ENCODE measurements at regions not wholly inside any gene's neighbourhood (a gene's known extent, or its start where the extent isn't known, plus 50 kb on each side); places are given as distances from the start of the nearest gene placed in this dataset.
A peak's percentile ranks its signal among the peaks of the same experiment; 100 is the strongest.
"Not testable (repeated sequence)": the region's sequence is repeated elsewhere in the genome, so short reads cannot be mapped to it uniquely, and the experiment has no call there.

DNA sequence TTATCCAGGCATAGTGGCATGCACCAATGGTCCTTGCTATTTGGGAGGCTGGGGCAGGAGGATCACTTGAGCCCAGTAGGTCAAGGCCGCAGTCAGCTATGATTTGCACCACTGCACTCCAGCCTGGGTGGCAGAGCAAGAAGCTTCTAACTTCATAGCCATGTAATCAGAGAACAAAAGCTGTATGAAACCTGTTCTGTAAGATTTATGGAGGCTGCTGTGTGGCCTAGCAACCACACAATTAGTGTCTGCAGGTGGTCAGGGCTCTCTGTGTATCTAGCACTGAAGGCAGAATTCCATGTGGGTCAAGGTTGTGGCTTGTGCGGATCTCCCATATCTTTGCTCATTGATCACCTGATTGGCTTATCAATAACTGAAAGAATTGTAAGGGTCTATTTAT lies 221.5 kb upstream of the FOXK1 start:
- TF ChIP-seq POLR2A (IDR thresholded peaks at IDR 0.05; ENCODE audit: low read depth, low read length): no peak
- FAIRE-seq (no peak), DNase-seq (ENCODE audit: insufficient read length, low spot score) (no peak)

- FAIRE-seq: no peak
- no peak for DNase-seq (ENCODE audit: insufficient read length, low spot score)
- no peak for TF ChIP-seq POLR2A (IDR thresholded peaks at IDR 0.05; ENCODE audit: low read depth, low read length)
These were observed 220.6 kb upstream of the FOXK1 start for GRCh38 chr7:4461531-4461930.

- no peak for TF ChIP-seq POLR2A (IDR thresholded peaks at IDR 0.05; ENCODE audit: low read depth, low read length)
- DNase-seq (ENCODE audit: insufficient read length, low spot score): no peak
These were observed 213.6 kb upstream of the FOXK1 start for GRCh38 chr7:4468320-4469102.

GRCh38 chr7:4470246-4470645 lies 211.8 kb upstream of the FOXK1 start:
- FAIRE-seq (no peak), DNase-seq (ENCODE audit: insufficient read length, low spot score) (no peak)
- TF ChIP-seq POLR2A (IDR thresholded peaks at IDR 0.05; ENCODE audit: low read depth, low read length): no peak

More at GRCh38 chr7:4468320-4469102, 213.6 kb upstream of the FOXK1 start:
- FAIRE-seq: no peak

DNA sequence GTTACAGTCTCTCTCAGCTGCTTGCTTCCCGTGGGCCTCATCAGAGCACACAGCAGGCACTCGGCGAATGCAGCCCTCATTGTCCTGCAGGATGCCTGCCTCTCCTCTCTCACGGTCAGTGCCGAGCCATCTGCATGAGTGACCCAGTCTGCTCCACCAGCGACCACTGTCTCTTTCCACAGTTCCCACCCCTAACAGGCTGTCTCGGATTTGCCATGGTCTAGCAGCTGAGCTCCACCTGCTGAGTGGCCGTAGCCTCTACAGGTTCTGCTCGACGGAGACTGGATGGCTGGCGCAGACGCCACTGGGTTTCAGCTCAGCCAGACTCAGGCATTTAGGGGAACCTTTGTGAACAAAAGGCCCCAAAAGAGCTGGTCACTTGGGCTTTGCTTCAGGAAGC lies 209.4 kb upstream of the FOXK1 start:
- DNase-seq (ENCODE audit: insufficient read length, low spot score) (no peak), FAIRE-seq (no peak)
- no peak for TF ChIP-seq POLR2A (IDR thresholded peaks at IDR 0.05; ENCODE audit: low read depth, low read length)

DNA sequence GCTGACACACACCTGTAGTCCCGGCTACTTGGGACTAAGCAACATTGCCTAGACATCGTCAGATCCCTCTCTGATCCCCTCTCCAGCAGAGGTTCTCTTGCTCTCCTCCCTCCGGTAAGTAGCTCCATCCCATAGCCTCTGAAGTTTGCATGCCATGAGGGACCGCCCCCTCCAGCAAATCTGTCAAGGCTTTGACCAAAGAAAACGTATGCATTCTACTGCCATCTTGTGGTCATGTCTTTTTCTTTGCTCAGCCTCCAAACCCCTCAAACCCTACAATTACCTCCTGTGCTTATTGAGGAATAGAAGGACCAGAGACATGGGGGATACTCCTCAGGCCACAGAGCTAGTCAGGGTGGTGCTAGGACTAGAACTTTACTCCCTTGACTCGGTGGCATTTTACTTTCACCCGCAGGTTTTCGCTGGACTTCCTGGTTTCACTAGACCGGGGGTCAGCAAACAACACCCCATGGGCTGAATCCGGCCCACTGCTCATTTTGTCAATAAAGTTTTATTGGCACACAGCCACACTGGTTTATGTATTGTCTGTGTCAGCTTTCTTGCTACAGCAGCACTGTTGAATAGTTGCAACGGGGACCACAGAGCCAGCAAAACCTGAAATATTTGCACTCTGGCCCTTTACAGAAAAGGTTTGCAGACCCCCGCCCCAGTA lies 202.6 kb upstream of the FOXK1 start:
- no peak for TF ChIP-seq POLR2A (IDR thresholded peaks at IDR 0.05; ENCODE audit: low read depth, low read length)
- FAIRE-seq: peak; percentile 69
- DNase-seq (ENCODE audit: insufficient read length, low spot score): peak; percentile 82

GRCh38 chr7:4480131-4480530 lies 202.0 kb upstream of the FOXK1 start:
- not testable (repeated sequence) for DNase-seq (ENCODE audit: insufficient read length, low spot score); FAIRE-seq

DNA sequence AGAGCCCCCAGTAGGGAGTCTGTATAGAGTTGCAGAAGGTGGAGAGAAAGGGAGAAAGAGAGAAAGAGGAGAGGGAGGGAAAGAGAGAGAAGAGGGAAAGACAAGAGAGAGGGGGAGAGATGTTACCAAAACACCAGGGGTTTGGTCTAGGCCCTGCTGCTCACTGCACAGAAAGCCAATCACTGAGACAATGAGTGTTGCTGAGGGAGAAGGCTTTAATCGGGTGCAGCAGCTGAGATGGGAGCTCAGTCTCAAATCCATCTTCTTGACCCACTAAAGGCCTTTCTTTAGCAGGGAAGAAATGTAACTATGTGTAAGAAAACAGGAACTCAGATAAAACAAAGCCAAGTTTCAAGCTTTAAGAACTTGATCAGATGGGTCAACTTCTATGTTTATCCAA lies 198.2 kb upstream of the FOXK1 start:
- DNase-seq (ENCODE audit: insufficient read length, low spot score) (no peak), FAIRE-seq (no peak)
- TF ChIP-seq POLR2A (IDR thresholded peaks at IDR 0.05; ENCODE audit: low read depth, low read length): no peak

GRCh38 chr7:4484545-4484944 lies 197.6 kb upstream of the FOXK1 start:
- no peak for TF ChIP-seq POLR2A (IDR thresholded peaks at IDR 0.05; ENCODE audit: low read depth, low read length)
- FAIRE-seq: no peak

GRCh38 chr7:4486907-4487306 lies 195.2 kb upstream of the FOXK1 start:
- no peak for TF ChIP-seq POLR2A (IDR thresholded peaks at IDR 0.05; ENCODE audit: low read depth, low read length)
- DNase-seq (ENCODE audit: insufficient read length, low spot score) (no peak), FAIRE-seq (no peak)

More at GRCh38 chr7:4484545-4484944, 197.6 kb upstream of the FOXK1 start:
- DNase-seq (ENCODE audit: insufficient read length, low spot score): no peak

DNA sequence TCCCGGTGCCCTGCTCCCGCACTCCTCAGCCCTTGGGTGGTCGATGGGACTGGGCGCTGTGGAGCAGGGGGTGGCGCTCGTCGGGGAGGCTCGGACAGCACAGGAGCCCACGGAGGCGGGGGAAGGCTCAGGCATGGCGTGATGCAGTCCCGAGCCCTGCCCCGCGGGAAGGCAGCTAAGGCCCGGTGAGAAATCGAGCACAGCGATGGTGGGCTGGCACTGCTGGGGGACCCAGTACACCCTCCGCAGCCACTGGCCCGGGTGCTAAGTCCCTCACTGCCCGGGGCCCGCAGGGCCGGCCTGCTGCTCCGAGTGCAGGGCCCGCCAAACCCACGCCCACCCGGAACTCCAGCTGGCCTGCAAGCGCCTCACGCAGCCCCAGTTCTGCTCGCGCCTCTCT lies 185.2 kb upstream of the FOXK1 start:
- not testable (repeated sequence) for FAIRE-seq; DNase-seq (ENCODE audit: insufficient read length, low spot score)

DNA sequence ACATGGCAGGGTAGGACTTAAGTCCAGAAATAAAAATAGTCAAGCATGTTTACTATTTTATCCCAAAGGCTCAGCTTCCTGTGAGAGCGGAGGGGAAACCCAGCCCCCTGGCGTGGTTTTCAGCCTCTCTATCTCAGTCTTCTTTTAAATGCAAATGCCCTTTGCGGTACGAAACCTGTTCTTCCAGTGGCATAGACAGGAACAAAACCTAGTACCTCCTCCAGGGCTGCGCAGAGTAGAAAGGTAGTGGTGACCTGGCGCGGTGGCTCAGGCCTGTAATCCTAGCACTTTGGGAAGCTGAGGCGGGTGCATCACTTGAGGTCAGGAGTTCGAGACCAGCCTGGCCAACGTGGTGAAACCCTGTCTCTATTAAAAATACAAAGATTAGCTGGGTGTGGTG lies 181.3 kb upstream of the FOXK1 start:
- no peak for DNase-seq (ENCODE audit: insufficient read length, low spot score)
- TF ChIP-seq POLR2A (IDR thresholded peaks at IDR 0.05; ENCODE audit: low read depth, low read length): no peak
- FAIRE-seq: no peak

DNA sequence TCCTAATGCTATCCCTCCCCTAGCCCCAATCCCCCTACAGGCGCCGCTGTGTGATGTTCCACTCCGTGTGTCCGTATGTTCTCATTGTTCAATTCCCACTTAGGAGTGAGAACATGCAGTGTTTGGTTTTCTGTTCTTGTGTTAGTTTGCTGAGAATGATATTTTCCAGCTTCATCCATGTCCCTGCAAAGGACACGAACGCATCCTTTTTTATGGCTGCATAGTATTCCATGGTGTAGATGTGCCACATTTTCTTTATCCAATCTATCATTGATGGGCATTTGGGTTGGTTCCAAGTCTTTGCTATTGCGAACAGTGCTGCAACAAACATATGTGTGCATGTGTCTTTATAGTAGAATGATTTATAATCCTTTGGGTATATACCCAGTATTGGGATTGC lies 174.2 kb upstream of the FOXK1 start:
- not testable (repeated sequence) for FAIRE-seq; DNase-seq (ENCODE audit: insufficient read length, low spot score)

DNA sequence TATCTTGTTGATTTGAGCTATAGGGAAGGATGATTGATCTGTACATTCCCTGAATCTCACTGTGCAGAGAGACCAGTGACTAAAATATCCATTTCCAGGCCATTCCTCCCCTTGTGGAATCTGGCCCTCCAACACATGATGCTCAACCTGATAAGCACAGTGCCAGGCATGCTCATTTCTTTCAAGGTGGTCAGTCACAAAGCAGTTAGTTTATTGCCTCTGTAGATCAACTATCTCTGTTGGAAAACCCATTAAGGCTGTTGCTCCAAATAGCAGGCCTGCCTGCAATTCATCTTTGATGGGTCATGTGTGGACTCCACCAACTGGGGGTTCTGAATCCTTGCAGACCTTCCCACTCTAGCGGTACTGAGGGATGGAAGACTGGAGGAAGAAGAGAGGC lies 168.6 kb upstream of the FOXK1 start:
- FAIRE-seq (no peak), DNase-seq (ENCODE audit: insufficient read length, low spot score) (no peak)
- TF ChIP-seq POLR2A (IDR thresholded peaks at IDR 0.05; ENCODE audit: low read depth, low read length): no peak

DNA sequence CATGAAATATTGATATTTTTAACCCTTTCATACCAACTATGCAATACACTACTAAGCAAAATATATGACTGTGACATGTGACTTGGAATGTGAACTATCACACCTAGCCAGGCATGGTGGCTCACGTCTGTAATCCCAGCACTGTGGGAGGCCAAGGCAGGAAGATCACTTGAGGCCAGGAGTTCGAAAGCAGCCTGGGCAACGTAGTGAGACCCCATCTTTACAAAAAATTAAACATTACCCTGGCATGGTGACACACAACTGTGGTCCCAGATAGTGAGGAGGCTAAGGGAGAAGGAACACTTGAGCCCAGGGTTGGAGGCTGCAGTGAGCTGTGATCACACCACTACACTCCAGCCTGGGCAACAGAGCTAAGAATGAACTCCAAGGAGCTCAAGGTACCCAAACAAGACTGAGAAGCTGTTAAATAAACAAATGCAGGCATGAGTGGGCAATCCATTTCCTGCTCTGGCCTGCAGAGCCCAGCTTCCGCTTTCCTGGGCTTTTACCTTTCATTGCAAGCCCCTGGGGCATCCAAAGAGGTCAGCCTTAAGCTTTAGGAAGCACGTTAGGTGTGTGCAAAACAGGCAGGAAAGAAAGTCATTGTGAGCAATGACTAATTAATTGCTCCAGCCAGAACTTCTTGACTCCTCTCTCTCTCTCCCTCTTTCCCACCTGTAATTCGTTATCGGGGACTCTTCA lies 162.1 kb upstream of the FOXK1 start:
- DNase-seq (ENCODE audit: insufficient read length, low spot score) (no peak), FAIRE-seq (no peak)
- no peak for TF ChIP-seq POLR2A (IDR thresholded peaks at IDR 0.05; ENCODE audit: low read depth, low read length)
